ENCODE measurements at regions not wholly inside any gene's neighbourhood (a gene's known extent, or its start where the extent isn't known, plus 50 kb on each side); places are given as distances from the start of the nearest gene placed in this dataset.

DNA sequence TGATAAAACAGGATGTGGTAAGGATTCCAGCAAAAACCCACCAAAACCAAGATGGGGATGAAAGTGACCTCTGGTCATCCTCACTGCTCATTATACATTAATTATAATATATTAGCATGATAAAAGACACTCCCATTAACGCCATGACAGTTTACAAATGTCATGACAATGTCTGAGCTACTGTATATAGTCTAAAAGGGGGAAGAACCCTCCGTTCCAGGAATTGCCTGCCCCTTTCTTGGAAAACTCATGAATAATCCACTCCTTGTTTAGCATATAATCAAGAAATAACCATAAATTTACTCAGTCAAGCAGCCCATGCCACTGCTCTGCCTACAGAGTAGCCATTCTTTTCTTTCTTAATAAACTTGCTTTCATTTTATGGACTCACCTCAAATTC lies 96.4 kb upstream of the VLDLR start:
- no peak overlapping the region for H4K5ac ChIP-seq (ENCODE audit: low read depth, low read length)
- in situ Hi-C loops (cut with MboI; ENCODE audit: low sequenced_read_pairs) = no loop called here
- POLR2A ChIA-PET (ENCODE audit: unreplicated experiment) = no interaction called here
- no peak overlapping the region for H2BK20ac ChIP-seq (ENCODE audit: low read depth, low read length)
- H3K18ac ChIP-seq (ENCODE audit: low read depth, low read length) = no peak overlapping the region
- no peaks in the 10 kb centered on the region for H3K4me1 ChIP-seq (ENCODE audit: control insufficient read depth, insufficient read depth, low read length)
- no TSS peak for BruUV-seq (replicated peaks)
- no peak overlapping the region for H4K8ac ChIP-seq (ENCODE audit: low read depth in 2 of 2, low read length in 2 of 2)
- no peak overlapping the region for H3K4me2 ChIP-seq (ENCODE audit: low read depth, low read length)
- H3K56ac ChIP-seq (ENCODE audit: extremely low read depth, insufficient read depth, low read length) = no peak overlapping the region
- H2AK9ac ChIP-seq (replicated peaks; ENCODE audit: low read depth, low read length, poor library complexity) = no peak overlapping the region
- ATAC-seq (ENCODE audit: low read depth) = no peak
- H3K4ac ChIP-seq (ENCODE audit: low read depth, low read length) = no peak overlapping the region
- H2BK5ac ChIP-seq (ENCODE audit: low read depth, low read length, poor library complexity, severe bottlenecking) = no peak overlapping the region
- DNase-seq = no peak
- intact Hi-C loops (cut with micrococcal nuclease) = no loop called here
- no peak overlapping the region for H4K91ac ChIP-seq (ENCODE audit: insufficient read depth, low read depth, low read length)
- peaks cover 2% of the 10 kb centered on the region; the same call in 1 of the 2 replicates for H3K36me3 ChIP-seq (ENCODE audit: control insufficient read depth, insufficient read depth, low read length)
- no peak overlapping the region for H3K4me3 ChIP-seq (ENCODE audit: insufficient read depth, low read depth, low read length)
- WGBS, 2 experiments (ENCODE audit: extremely low coverage in 2 of 2, insufficient read length in 1 of 2) = no CpG with 5 or more reads among the region's 2 CpGs
- no peak for TF ChIP-seq MAZ (IDR thresholded peaks at IDR 0.05; ENCODE audit: borderline replicate concordance, low read depth, low read length)
- TF ChIP-seq RFX5 (IDR thresholded peaks at IDR 0.05; ENCODE audit: low read depth, low read length) = no peak
- TF ChIP-seq, protein P1, sequence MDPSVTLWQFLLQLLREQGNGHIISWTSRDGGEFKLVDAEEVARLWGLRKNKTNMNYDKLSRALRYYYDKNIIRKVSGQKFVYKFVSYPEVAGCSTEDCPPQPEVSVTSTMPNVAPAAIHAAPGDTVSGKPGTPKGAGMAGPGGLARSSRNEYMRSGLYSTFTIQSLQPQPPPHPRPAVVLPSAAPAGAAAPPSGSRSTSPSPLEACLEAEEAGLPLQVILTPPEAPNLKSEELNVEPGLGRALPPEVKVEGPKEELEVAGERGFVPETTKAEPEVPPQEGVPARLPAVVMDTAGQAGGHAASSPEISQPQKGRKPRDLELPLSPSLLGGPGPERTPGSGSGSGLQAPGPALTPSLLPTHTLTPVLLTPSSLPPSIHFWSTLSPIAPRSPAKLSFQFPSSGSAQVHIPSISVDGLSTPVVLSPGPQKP (IDR thresholded peaks at IDR 0.05; ENCODE audit: borderline replicate concordance, low read depth, low read length) = no peak
- TF ChIP-seq BHLHE40 (IDR thresholded peaks at IDR 0.05; ENCODE audit: low read depth, low read length) = no peak
- TF ChIP-seq RAD21 (IDR thresholded peaks at IDR 0.05; ENCODE audit: low read length) = no peak
- no peak overlapping the region for H3K14ac ChIP-seq (replicated peaks; ENCODE audit: low read depth, low read length)
- H3K9ac ChIP-seq (ENCODE audit: low read depth, low read length) = no peak overlapping the region
- CTCF ChIA-PET = no interaction called here
- H3K27ac ChIP-seq (ENCODE audit: insufficient read depth, low read length) = no peak overlapping the region
- no peak overlapping the region for H2AFZ ChIP-seq (replicated peaks; ENCODE audit: low read length, poor library complexity)
- H3K23ac ChIP-seq (ENCODE audit: low read depth, low read length) = no peak overlapping the region
- H2AK5ac ChIP-seq (ENCODE audit: low read depth, low read length) = no peak overlapping the region
- no peaks in the 10 kb centered on the region for H3K27me3 ChIP-seq (ENCODE audit: control insufficient read depth, insufficient read depth, low read length)
- no peaks in the 10 kb centered on the region for H4K20me1 ChIP-seq (ENCODE audit: insufficient read depth, low read length)
- H2BK15ac ChIP-seq (ENCODE audit: low read depth, low read length) = no peak overlapping the region
- H3K9me3 ChIP-seq (ENCODE audit: control insufficient read depth, insufficient read depth, low read length) = no peaks in the 10 kb centered on the region
- dilution Hi-C loops (cut with HindIII; ENCODE audit: low sequenced_read_pairs, unreplicated experiment) = no loop called here
- no peaks in the 10 kb centered on the region for H3K9me1 ChIP-seq (ENCODE audit: insufficient read depth, low read length)
- H2BK120ac ChIP-seq (ENCODE audit: low read depth, low read length) = no peak overlapping the region
- no peaks in the 10 kb centered on the region for H3K79me1 ChIP-seq (ENCODE audit: low read depth in 1 of 2, low read length in 2 of 2)

Measured in IMR-90 (cell line).